ENCODE measurements at regions not wholly inside any gene's neighbourhood (a gene's known extent, or its start where the extent isn't known, plus 50 kb on each side); places are given as distances from the start of the nearest gene placed in this dataset.

DNA sequence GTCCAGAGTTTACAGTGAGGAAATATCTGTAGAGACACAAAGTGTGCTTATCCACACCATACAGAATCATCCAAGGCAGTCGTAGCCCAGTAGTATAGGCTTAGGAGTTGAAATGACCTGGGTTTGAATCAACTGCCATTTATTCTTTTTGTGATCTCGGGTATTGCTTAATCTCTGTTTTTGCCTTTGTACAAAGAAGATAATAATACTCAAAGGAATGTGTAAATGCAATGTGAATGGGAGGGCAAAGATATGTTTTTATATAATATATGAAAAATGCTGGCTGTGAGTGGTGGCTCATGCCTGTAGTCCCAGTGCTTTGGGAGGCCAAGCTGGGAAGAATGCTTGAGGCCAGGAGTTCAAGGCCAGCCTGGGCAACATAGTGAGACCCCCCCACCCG is 141.1 kb downstream of the SPATA31D1 start:
- H3K9me2 ChIP-seq (replicated peaks; ENCODE audit: control insufficient read depth, low read length) = no peaks in the 10 kb centered on the region
- no peak overlapping the region for H3K27ac ChIP-seq (ENCODE audit: low read depth, low read length)
- H3K79me2 ChIP-seq (ENCODE audit: control insufficient read depth, low read length) = no peaks in the 10 kb centered on the region
- no peaks in the 10 kb centered on the region for H3K4me1 ChIP-seq (ENCODE audit: control insufficient read depth, low read length)
- H3K36me3 ChIP-seq (ENCODE audit: control insufficient read depth, low read length) = 0 out of 2 replicates have a peak, but pooled peaks cover 3% of the 10 kb centered on the region
- no peaks in the 10 kb centered on the region for H3K27me3 ChIP-seq (ENCODE audit: control insufficient read depth, low read length)
- H4K20me1 ChIP-seq (ENCODE audit: control insufficient read depth, insufficient read depth, low read depth, low read length) = no peaks in the 10 kb centered on the region
- H3K4me3 ChIP-seq (ENCODE audit: low read length) = no peak overlapping the region
- no peaks in the 10 kb centered on the region for H3K9me3 ChIP-seq (ENCODE audit: control insufficient read depth, insufficient read depth, low read length)
- H3F3A ChIP-seq (ENCODE audit: control insufficient read depth, insufficient read depth) = no peaks in the 10 kb centered on the region
- H3K4me2 ChIP-seq (ENCODE audit: low read length) = no peak overlapping the region
- TF ChIP-seq EZH2phosphoT487 (IDR thresholded peaks at IDR 0.05; ENCODE audit: borderline replicate concordance, low read length) = no peak
- TF ChIP-seq, protein P1, sequence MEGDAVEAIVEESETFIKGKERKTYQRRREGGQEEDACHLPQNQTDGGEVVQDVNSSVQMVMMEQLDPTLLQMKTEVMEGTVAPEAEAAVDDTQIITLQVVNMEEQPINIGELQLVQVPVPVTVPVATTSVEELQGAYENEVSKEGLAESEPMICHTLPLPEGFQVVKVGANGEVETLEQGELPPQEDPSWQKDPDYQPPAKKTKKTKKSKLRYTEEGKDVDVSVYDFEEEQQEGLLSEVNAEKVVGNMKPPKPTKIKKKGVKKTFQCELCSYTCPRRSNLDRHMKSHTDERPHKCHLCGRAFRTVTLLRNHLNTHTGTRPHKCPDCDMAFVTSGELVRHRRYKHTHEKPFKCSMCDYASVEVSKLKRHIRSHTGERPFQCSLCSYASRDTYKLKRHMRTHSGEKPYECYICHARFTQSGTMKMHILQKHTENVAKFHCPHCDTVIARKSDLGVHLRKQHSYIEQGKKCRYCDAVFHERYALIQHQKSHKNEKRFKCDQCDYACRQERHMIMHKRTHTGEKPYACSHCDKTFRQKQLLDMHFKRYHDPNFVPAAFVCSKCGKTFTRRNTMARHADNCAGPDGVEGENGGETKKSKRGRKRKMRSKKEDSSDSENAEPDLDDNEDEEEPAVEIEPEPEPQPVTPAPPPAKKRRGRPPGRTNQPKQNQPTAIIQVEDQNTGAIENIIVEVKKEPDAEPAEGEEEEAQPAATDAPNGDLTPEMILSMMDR (IDR thresholded peaks at IDR 0.05; ENCODE audit: low read depth, low read length, poor library complexity, severe bottlenecking) = no peak

DNA sequence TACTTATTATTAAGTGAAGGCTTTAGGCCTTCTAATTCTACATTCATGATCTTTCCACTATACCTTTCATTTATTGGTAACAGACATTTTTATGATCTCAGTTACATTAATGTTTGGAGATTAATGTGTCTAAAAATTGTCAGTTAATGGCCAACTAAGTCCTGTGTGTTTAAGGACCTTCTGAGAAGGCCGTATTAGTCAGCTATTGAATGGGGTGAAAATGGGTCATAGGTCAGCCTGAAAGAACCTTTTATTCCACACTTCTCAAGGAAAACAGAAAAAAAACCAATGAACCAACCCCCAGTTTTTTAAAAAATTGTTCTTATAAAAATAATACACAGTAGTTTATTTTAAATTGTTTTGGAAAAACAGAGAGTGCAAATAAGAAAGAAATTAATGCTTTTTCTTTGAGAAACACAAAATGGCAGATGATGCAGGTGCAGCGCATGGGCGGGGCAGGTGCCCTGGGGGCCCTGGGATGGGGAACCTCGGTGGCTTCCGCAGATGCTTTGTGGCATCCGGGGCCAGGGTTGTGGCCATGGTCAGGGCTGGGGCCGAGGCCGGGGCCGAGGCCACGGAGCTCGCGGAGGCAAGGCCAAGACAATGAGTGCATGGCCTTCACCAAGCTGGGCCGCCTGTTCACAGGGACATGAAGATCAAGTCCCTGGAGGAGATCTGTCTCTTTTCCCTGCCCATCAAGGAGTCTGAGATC is 141.9 kb downstream of the SPATA31D1 start:
- H3K27ac ChIP-seq (ENCODE audit: low read depth, low read length) = no peak overlapping the region
- H3K9me3 ChIP-seq (ENCODE audit: control insufficient read depth, insufficient read depth, low read length) = no peaks in the 10 kb centered on the region
- no peak overlapping the region for H3K4me2 ChIP-seq (ENCODE audit: low read length)
- TF ChIP-seq EZH2phosphoT487 (IDR thresholded peaks at IDR 0.05; ENCODE audit: borderline replicate concordance, low read length) = no peak
- TF ChIP-seq, protein P1 (IDR thresholded peaks at IDR 0.05; ENCODE audit: low read depth, low read length, poor library complexity, severe bottlenecking) = no peak
- H3K4me1 ChIP-seq (ENCODE audit: control insufficient read depth, low read length) = no peaks in the 10 kb centered on the region
- H3K4me3 ChIP-seq (ENCODE audit: low read length) = no peak overlapping the region
- H3K79me2 ChIP-seq (ENCODE audit: control insufficient read depth, low read length) = no peaks in the 10 kb centered on the region
- H3K9me2 ChIP-seq (replicated peaks; ENCODE audit: control insufficient read depth, low read length) = no peaks in the 10 kb centered on the region
- no peaks in the 10 kb centered on the region for H3K27me3 ChIP-seq (ENCODE audit: control insufficient read depth, low read length)
- H3F3A ChIP-seq (ENCODE audit: control insufficient read depth, insufficient read depth) = no peaks in the 10 kb centered on the region
- H4K20me1 ChIP-seq (ENCODE audit: control insufficient read depth, insufficient read depth, low read depth, low read length) = no peaks in the 10 kb centered on the region
- 0 out of 2 replicates have a peak, but pooled peaks cover 3% of the 10 kb centered on the region for H3K36me3 ChIP-seq (ENCODE audit: control insufficient read depth, low read length)

DNA sequence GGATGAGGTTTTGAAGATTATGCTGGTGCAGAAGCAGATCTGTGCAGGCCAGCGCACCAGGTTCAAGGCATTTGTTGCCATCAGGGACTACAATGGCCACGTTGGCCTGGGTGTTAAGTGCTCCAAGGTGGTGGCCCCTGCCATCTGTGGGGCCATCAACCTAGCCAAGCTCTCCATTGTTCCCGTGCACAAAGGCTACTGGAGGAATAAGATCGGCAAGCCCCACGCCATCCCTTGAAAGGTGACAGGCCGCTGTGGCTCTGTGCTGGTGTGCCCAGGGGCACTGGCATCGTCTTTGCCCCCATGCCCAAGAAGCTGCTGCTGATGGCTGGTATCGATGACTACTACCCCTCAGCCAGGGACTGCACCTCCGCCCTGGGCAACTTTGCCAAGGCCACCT is 142.5 kb downstream of the SPATA31D1 start:
- no peak for TF ChIP-seq EZH2phosphoT487 (IDR thresholded peaks at IDR 0.05; ENCODE audit: borderline replicate concordance, low read length)
- TF ChIP-seq, protein P1 (IDR thresholded peaks at IDR 0.05; ENCODE audit: low read depth, low read length, poor library complexity, severe bottlenecking) = no peak
- 0 out of 2 replicates have a peak, but pooled peaks cover 3% of the 10 kb centered on the region for H3K36me3 ChIP-seq (ENCODE audit: control insufficient read depth, low read length)
- no peaks in the 10 kb centered on the region for H3K4me1 ChIP-seq (ENCODE audit: control insufficient read depth, low read length)
- no peaks in the 10 kb centered on the region for H3K27me3 ChIP-seq (ENCODE audit: control insufficient read depth, low read length)
- no peaks in the 10 kb centered on the region for H3F3A ChIP-seq (ENCODE audit: control insufficient read depth, insufficient read depth)
- H3K9me3 ChIP-seq (ENCODE audit: control insufficient read depth, insufficient read depth, low read length) = no peaks in the 10 kb centered on the region
- H3K79me2 ChIP-seq (ENCODE audit: control insufficient read depth, low read length) = no peaks in the 10 kb centered on the region
- H3K4me2 ChIP-seq (ENCODE audit: low read length) = no peak overlapping the region
- no peaks in the 10 kb centered on the region for H3K9me2 ChIP-seq (replicated peaks; ENCODE audit: control insufficient read depth, low read length)
- no peak overlapping the region for H3K27ac ChIP-seq (ENCODE audit: low read depth, low read length)
- no peaks in the 10 kb centered on the region for H4K20me1 ChIP-seq (ENCODE audit: control insufficient read depth, insufficient read depth, low read depth, low read length)
- no peak overlapping the region for H3K4me3 ChIP-seq (ENCODE audit: low read length)

All from DOHH2 (cell line).